Endothelial cell of umbilical vein (primary cell): ENCODE measurements at regions not wholly inside any gene's neighbourhood (a gene's known extent, or its start where the extent isn't known, plus 50 kb on each side); places are given as distances from the start of the nearest gene placed in this dataset.

Experiments used
- BruUV-seq: library from RNA; stranded (reverse); fragments of 400-500 nt; replicated peaks from 2 replicates; lab custom pipeline; 2021; lab: Mats Ljungman, UMichigan
- CTCF ChIA-PET: fragments of 300-600, 350-600 bp; sonication (Branson Sonifier 250); formaldehyde crosslinking; loops from one replicate; lab custom pipeline; 2021; ENCODE audit warnings: antibody characterized with exemption, inconsistent platforms; lab: Charles Lee
- POLR2A ChIA-PET: fragments of 300-600, 350-600 bp; sonication (Branson Sonifier 250); formaldehyde crosslinking; loops from one replicate; lab custom pipeline; 2021; ENCODE audit warnings: antibody characterized with exemption, inconsistent platforms; lab: Charles Lee
- DNase-seq: peaks from one replicate; pipeline ENCODE4 v3.0.0-alpha.2; 2011; ENCODE audit warnings: low read depth, low spot score
- FAIRE-seq: peaks from 2 replicates; lab custom pipeline; 2011; peaks lifted over from hg19 to GRCh38; lab: Jason Lieb, UNC
- H2AFZ ChIP-seq: 2 replicates; pipeline ENCODE4 v1.6.0; 2012; ENCODE audit warnings: low read depth, low read length, control low read depth, inconsistent platforms
- H3K27ac ChIP-seq: 2 replicates; pipeline ENCODE4 v1.5.1; 2011; ENCODE audit warnings: low read depth, mild to moderate bottlenecking, control low read depth, low read length, moderate library complexity; ENCODE audit not compliant: insufficient read depth
- H3K27me3 ChIP-seq, 2 experiments: 2 replicates each; pipeline versions ENCODE4 v1.6.0 to v1.6.1; 2011; ENCODE audit warnings: low read length in 2 of 2, mixed read lengths in 1 of 2; ENCODE audit not compliant: control insufficient read depth in 2 of 2, insufficient read depth in 2 of 2
- H3K36me3 ChIP-seq, 2 experiments: 2 replicates in 1 of 2; 3 replicates in 1 of 2; pipeline ENCODE4 v1.5.1; 2011; ENCODE audit warnings: low read length in 2 of 2, mild to moderate bottlenecking in 1 of 2, moderate library complexity in 1 of 2; ENCODE audit not compliant: control insufficient read depth in 2 of 2, insufficient read depth in 2 of 2; ENCODE audit errors: extremely low read depth in 1 of 2
- H3K4me1 ChIP-seq: 3 replicates; pipeline ENCODE4 v1.5.1; 2011; ENCODE audit warnings: mild to moderate bottlenecking, low read length; ENCODE audit not compliant: control insufficient read depth, insufficient read depth; ENCODE audit errors: extremely low read depth
- H3K4me2 ChIP-seq: 2 replicates; pipeline ENCODE4 v1.6.1; 2011; ENCODE audit warnings: low read length, control low read depth, mixed read lengths; ENCODE audit not compliant: insufficient read depth
- H3K4me3 ChIP-seq, 3 experiments: fragments of 200-600 bp in 1 of 3; sonication (generic), shearing (Covaris generic) in 1 of 3; replicated peaks in 1 of 3; 2 replicates each; pipeline ENCODE4 v1.5.1; 2011 to 2016; ENCODE audit warnings: control low read depth in 3 of 3, low read length in 3 of 3, mild to moderate bottlenecking in 2 of 3, inconsistent platforms in 1 of 3, low read depth in 1 of 3, moderate library complexity in 1 of 3; ENCODE audit not compliant: insufficient read depth in 1 of 3
- H3K79me2 ChIP-seq: 2 replicates; pipeline ENCODE4 v1.6.0; 2012; ENCODE audit warnings: low read length, inconsistent platforms; ENCODE audit not compliant: control insufficient read depth, insufficient read depth
- H3K9ac ChIP-seq: replicated peaks from 2 replicates; pipeline ENCODE3; 2011; ENCODE audit warnings: low read length, control low read depth; ENCODE audit not compliant: insufficient read depth; ENCODE audit errors: extremely low read depth
- H3K9me1 ChIP-seq: replicated peaks from 3 replicates; pipeline ENCODE4 v1.6.0; 2011; ENCODE audit warnings: mild to moderate bottlenecking, low read length; ENCODE audit not compliant: control insufficient read depth, insufficient read depth; ENCODE audit errors: extremely low read depth
- H3K9me3 ChIP-seq: replicated peaks from 2 replicates; pipeline ENCODE4 v1.5.1; 2012; ENCODE audit warnings: low read length, inconsistent platforms; ENCODE audit not compliant: control insufficient read depth, insufficient read depth
- H4K20me1 ChIP-seq: replicated peaks from 2 replicates; pipeline ENCODE3; 2011; ENCODE audit warnings: mild to moderate bottlenecking, low read length; ENCODE audit not compliant: control insufficient read depth, insufficient read depth; ENCODE audit errors: extremely low read depth
- EZH2 ChIP-seq: IDR thresholded peaks from 2 replicates; pipeline ENCODE4 v1.6.1; 2012; ENCODE audit warnings: borderline replicate concordance, low read depth, mild to moderate bottlenecking, moderate library complexity, low read length, inconsistent platforms; ENCODE audit not compliant: severe bottlenecking
- FOS ChIP-seq: IDR thresholded peaks from 2 replicates; pipeline ENCODE4 v1.6.1; 2011; ENCODE audit warnings: mild to moderate bottlenecking, low read length, moderate library complexity, borderline replicate concordance; ENCODE audit not compliant: insufficient read depth
- GATA2 ChIP-seq: IDR thresholded peaks from 2 replicates; pipeline ENCODE4 v1.7.0; 2011; ENCODE audit warnings: low read depth, mild to moderate bottlenecking, moderate library complexity, mixed read lengths, low read length; ENCODE audit not compliant: insufficient read length, insufficient read depth
- JUN ChIP-seq: IDR thresholded peaks from 2 replicates; pipeline ENCODE4 v1.6.1; 2011; ENCODE audit warnings: borderline replicate concordance, low read depth; ENCODE audit not compliant: insufficient read length, insufficient read depth
- MYC ChIP-seq: IDR thresholded peaks from one replicate; pipeline ENCODE4 v1.6.1; 2011; ENCODE audit warnings: mild to moderate bottlenecking, low read depth, low read length
- POLR2A ChIP-seq: IDR thresholded peaks from 2 replicates; pipeline ENCODE4 v1.6.1; 2012; ENCODE audit warnings: low read depth, mild to moderate bottlenecking, control low read depth, low read length
- POLR2AphosphoS5 ChIP-seq: IDR thresholded peaks from 2 replicates; pipeline ENCODE4 v1.6.1; 2012; ENCODE audit warnings: low read depth, mild to moderate bottlenecking, control low read depth, low read length, moderate library complexity; ENCODE audit not compliant: insufficient read depth
- dilution Hi-C: fragments of 300-500 bp; cut with MboI; formaldehyde crosslinking; loops from one replicate; pipeline ENCODE4 v1.15.0; 2019; ENCODE audit warnings: low sequenced_read_pairs; ENCODE audit not compliant: extremely low pct_ligation_motif_present
- intact Hi-C: fragments of 100-400 bp; cut with micrococcal nuclease; formaldehyde crosslinking; loops from one replicate; pipeline ENCODE4 v1.10.0; 2022
- TF ChIP-seq, protein P1 (sequence below): IDR thresholded peaks from 2 replicates; pipeline ENCODE4 v1.6.1; 2011; ENCODE audit not compliant: insufficient read depth, insufficient read length
- TF ChIP-seq, protein P2 (sequence below), 2 donors: IDR thresholded peaks; 1 replicate in 1 of 2; 2 replicates in 1 of 2; pipeline ENCODE4 v1.5.1; 2011; ENCODE audit warnings: low read length in 2 of 2, mild to moderate bottlenecking in 2 of 2, moderate library complexity in 2 of 2, control low read depth in 1 of 2, inconsistent platforms in 1 of 2, low read depth in 1 of 2; ENCODE audit not compliant: insufficient read depth in 1 of 2; ENCODE audit errors: extremely low read depth in 1 of 2

DNA sequence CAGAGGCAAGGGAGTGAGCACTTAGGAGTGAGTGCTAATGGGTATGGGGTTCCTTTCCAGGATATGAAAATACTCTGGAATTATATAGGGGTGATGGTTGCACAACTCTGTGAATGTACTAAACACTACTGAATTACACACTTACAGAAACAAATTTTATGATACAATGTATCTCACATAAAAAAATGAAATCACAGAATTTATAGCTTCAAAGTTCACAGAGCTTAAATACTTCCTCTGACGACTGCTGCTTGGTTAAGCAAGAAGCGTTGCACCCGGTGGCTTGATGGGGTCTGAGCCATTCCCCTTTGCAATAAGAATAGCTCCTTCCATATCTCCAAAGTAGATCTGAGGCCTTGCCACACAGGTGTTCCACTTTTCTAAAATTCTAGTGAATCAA, 835.1 kb downstream of the TSN start:
- H3K36me3 ChIP-seq = no peaks in the 10 kb centered on the region
- no peak overlapping the region for H2AFZ ChIP-seq
- dilution Hi-C loops = no loop called here
- POLR2A ChIA-PET = no interaction called here
- no peak overlapping the region for H3K4me3 ChIP-seq
- H3K9ac ChIP-seq = no peak overlapping the region
- H3K9me3 ChIP-seq = no peaks in the 10 kb centered on the region
- no peak overlapping the region for H3K27ac ChIP-seq
- no peaks in the 10 kb centered on the region for H3K79me2 ChIP-seq
- DNase-seq (no peak), FAIRE-seq (no peak)
- BruUV-seq = no TSS peak
- no peaks in the 10 kb centered on the region for H3K27me3 ChIP-seq
- TF ChIP-seq, protein P1, sequence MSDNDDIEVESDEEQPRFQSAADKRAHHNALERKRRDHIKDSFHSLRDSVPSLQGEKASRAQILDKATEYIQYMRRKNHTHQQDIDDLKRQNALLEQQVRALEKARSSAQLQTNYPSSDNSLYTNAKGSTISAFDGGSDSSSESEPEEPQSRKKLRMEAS = no peak
- TF ChIP-seq FOS (no peak), POLR2A (no peak), MYC (no peak), JUN (no peak), EZH2 (no peak), POLR2AphosphoS5 (no peak), GATA2 (no peak)
- TF ChIP-seq, protein P2, sequence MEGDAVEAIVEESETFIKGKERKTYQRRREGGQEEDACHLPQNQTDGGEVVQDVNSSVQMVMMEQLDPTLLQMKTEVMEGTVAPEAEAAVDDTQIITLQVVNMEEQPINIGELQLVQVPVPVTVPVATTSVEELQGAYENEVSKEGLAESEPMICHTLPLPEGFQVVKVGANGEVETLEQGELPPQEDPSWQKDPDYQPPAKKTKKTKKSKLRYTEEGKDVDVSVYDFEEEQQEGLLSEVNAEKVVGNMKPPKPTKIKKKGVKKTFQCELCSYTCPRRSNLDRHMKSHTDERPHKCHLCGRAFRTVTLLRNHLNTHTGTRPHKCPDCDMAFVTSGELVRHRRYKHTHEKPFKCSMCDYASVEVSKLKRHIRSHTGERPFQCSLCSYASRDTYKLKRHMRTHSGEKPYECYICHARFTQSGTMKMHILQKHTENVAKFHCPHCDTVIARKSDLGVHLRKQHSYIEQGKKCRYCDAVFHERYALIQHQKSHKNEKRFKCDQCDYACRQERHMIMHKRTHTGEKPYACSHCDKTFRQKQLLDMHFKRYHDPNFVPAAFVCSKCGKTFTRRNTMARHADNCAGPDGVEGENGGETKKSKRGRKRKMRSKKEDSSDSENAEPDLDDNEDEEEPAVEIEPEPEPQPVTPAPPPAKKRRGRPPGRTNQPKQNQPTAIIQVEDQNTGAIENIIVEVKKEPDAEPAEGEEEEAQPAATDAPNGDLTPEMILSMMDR (IDR thresholded peaks at IDR 0.05; ENCODE audit: extremely low read depth in 1 of 2, insufficient read depth in 1 of 2, low read depth in 1 of 2, low read length in 2 of 2) = no peak
- no peaks in the 10 kb centered on the region for H3K4me1 ChIP-seq
- no peak overlapping the region for H3K4me2 ChIP-seq
- intact Hi-C loops = no loop called here
- no peaks in the 10 kb centered on the region for H4K20me1 ChIP-seq
- CTCF ChIA-PET = no interaction called here
- H3K9me1 ChIP-seq = no peaks in the 10 kb centered on the region
